H1 (cell line): ENCODE measurements at regions not wholly inside any gene's neighbourhood (a gene's known extent, or its start where the extent isn't known, plus 50 kb on each side); places are given as distances from the start of the nearest gene placed in this dataset.
A peak's percentile ranks its signal among the peaks of the same experiment; 100 is the strongest.

Experiments
- CTCF ChIA-PET: fragments of 300-600 bp; sonication (Branson Sonifier 250); formaldehyde crosslinking; loops from one replicate; lab custom pipeline; 2021; ENCODE audit not compliant: partially characterized antibody; lab: Charles Lee
- POLR2A ChIA-PET: fragments of 300-600 bp; sonication (Branson Sonifier 250); formaldehyde crosslinking; loops from one replicate; lab custom pipeline; 2021; ENCODE audit warnings: inconsistent platforms; ENCODE audit not compliant: partially characterized antibody; lab: Charles Lee
- DNase-seq, 2 experiments: peaks; one replicate each; pipeline versions ENCODE4 v3.0.0 to v3.0.0-alpha.2; 2010 to 2022; ENCODE audit warnings: low spot score in 2 of 2, low read depth in 1 of 2, mixed read lengths in 1 of 2
- FAIRE-seq: peaks from 2 replicates; lab custom pipeline; 2011; peaks lifted over from hg19 to GRCh38; lab: Jason Lieb, UNC
- H2AFZ ChIP-seq: 2 replicates; pipeline ENCODE4 v1.8.1; 2012; ENCODE audit warnings: low read length, inconsistent platforms
- H2AK5ac ChIP-seq: 2 replicates; pipeline ENCODE4 v1.6.1; 2013; ENCODE audit warnings: low read depth, low read length
- H2BK120ac ChIP-seq: replicated peaks from 2 replicates; pipeline ENCODE3; 2013; ENCODE audit warnings: low read depth, low read length, inconsistent platforms
- H2BK12ac ChIP-seq: 2 replicates; pipeline ENCODE4 v1.6.1; 2013; ENCODE audit warnings: low read depth, low read length
- H2BK15ac ChIP-seq: 2 replicates; pipeline ENCODE4 v1.6.1; 2013; ENCODE audit warnings: low read length
- H2BK20ac ChIP-seq: 2 replicates; pipeline ENCODE4 v1.6.1; 2013; ENCODE audit warnings: low read length
- H2BK5ac ChIP-seq: 2 replicates; pipeline ENCODE4 v1.6.1; 2013; ENCODE audit warnings: low read depth, low read length
- H3K14ac ChIP-seq: 2 replicates; pipeline ENCODE4 v1.6.1; 2013; ENCODE audit warnings: inconsistent platforms; ENCODE audit not compliant: insufficient read length
- H3K18ac ChIP-seq: 2 replicates; pipeline ENCODE4 v1.6.1; 2013; ENCODE audit warnings: low read length; ENCODE audit errors: extremely low read depth
- H3K23ac ChIP-seq: 2 replicates; pipeline ENCODE4 v1.6.1; 2013; ENCODE audit warnings: inconsistent platforms; ENCODE audit not compliant: insufficient read length
- H3K23me2 ChIP-seq: 2 replicates; pipeline ENCODE4 v1.6.1; 2013; ENCODE audit warnings: low read depth, low read length
- H3K27ac ChIP-seq: 2 replicates; pipeline ENCODE4 v1.6.1; 2011; ENCODE audit warnings: low read depth, low read length, inconsistent platforms
- H3K27me3 ChIP-seq, 4 experiments: replicated peaks in 1 of 4; 1 replicate in 1 of 4; 2 replicates in 3 of 4; pipeline versions ENCODE4 v1.6.1 to v1.8.1; 2011 to 2013; ENCODE audit warnings: low read length in 3 of 4, mild to moderate bottlenecking in 3 of 4, inconsistent platforms in 2 of 4, mixed read lengths in 2 of 4, moderate library complexity in 1 of 4; ENCODE audit not compliant: control insufficient read depth in 3 of 4, insufficient read depth in 3 of 4; ENCODE audit errors: extremely low read depth in 1 of 4
- H3K36me3 ChIP-seq, 4 experiments: 2 replicates each; pipeline versions ENCODE4 v1.6.1 to v1.8.1; 2011 to 2013; ENCODE audit warnings: mild to moderate bottlenecking in 4 of 4, low read length in 3 of 4, moderate library complexity in 2 of 4, control low read depth in 1 of 4, inconsistent platforms in 1 of 4; ENCODE audit not compliant: insufficient read depth in 4 of 4, control insufficient read depth in 2 of 4
- H3K4ac ChIP-seq: replicated peaks from 2 replicates; pipeline ENCODE3; 2013; ENCODE audit warnings: low read length, low read depth, mixed read lengths, inconsistent platforms; ENCODE audit not compliant: insufficient read length
- H3K4me1 ChIP-seq, 4 experiments: replicated peaks in 1 of 4; 1 replicate in 1 of 4; 2 replicates in 3 of 4; pipeline versions ENCODE4 v1.6.1 to v1.8.1; 2011 to 2013; ENCODE audit warnings: low read length in 3 of 4, inconsistent platforms in 2 of 4, mixed read lengths in 1 of 4; ENCODE audit not compliant: insufficient read depth in 4 of 4, control insufficient read depth in 3 of 4
- H3K4me2 ChIP-seq, 2 experiments: 2 replicates each; pipeline versions ENCODE4 v1.6.1 to v1.8.1; 2011 to 2013; ENCODE audit warnings: low read depth in 2 of 2, low read length in 2 of 2, control low read depth in 1 of 2, inconsistent platforms in 1 of 2, mild to moderate bottlenecking in 1 of 2; ENCODE audit not compliant: insufficient read depth in 1 of 2
- H3K4me3 ChIP-seq, 4 experiments: fragments of 200-600, 300-600 bp in 1 of 4; sonication (generic), shearing (Covaris generic), sonication (Bioruptor Twin) in 1 of 4; 2 replicates each; pipeline versions ENCODE4 v1.5.1 to v1.8.1; 2011 to 2016; ENCODE audit warnings: low read length in 4 of 4, low read depth in 3 of 4, control low read depth in 2 of 4, inconsistent platforms in 2 of 4, mild to moderate bottlenecking in 2 of 4, mixed read lengths in 1 of 4, moderate library complexity in 1 of 4; ENCODE audit not compliant: insufficient read depth in 2 of 4; ENCODE audit errors: extremely low read depth in 1 of 4
- H3K56ac ChIP-seq: replicated peaks from 2 replicates; pipeline ENCODE3; 2013; ENCODE audit warnings: low read depth, mild to moderate bottlenecking, mixed read lengths, low read length, inconsistent platforms; ENCODE audit not compliant: insufficient read length
- H3K79me1 ChIP-seq: 2 replicates; pipeline ENCODE4 v1.6.1; 2013; ENCODE audit warnings: low read depth, low read length, control low read depth
- H3K79me2 ChIP-seq, 2 experiments: 2 replicates each; pipeline versions ENCODE4 v1.6.1 to v1.8.1; 2012 to 2013; ENCODE audit warnings: low read length in 2 of 2, mild to moderate bottlenecking in 2 of 2, inconsistent platforms in 1 of 2; ENCODE audit not compliant: insufficient read depth in 2 of 2, control insufficient read depth in 1 of 2
- H3K9ac ChIP-seq, 4 experiments: replicated peaks in 1 of 4; 1 replicate in 1 of 4; 2 replicates in 3 of 4; pipeline versions ENCODE4 v1.6.1 to v1.8.1; 2011 to 2013; ENCODE audit warnings: low read depth in 3 of 4, low read length in 3 of 4, control low read depth in 2 of 4, mild to moderate bottlenecking in 2 of 4, moderate library complexity in 2 of 4, inconsistent platforms in 1 of 4; ENCODE audit errors: extremely low read depth in 1 of 4
- H3K9me3 ChIP-seq, 2 experiments: 2 replicates each; pipeline versions ENCODE4 v1.6.1 to v1.8.1; 2012 to 2013; ENCODE audit warnings: mild to moderate bottlenecking in 2 of 2, moderate library complexity in 2 of 2, control low read depth in 1 of 2, inconsistent platforms in 1 of 2, low read depth in 1 of 2, low read length in 1 of 2, mixed read lengths in 1 of 2; ENCODE audit not compliant: insufficient read depth in 2 of 2
- H4K20me1 ChIP-seq, 2 experiments: replicated peaks in 1 of 2; 2 replicates each; pipeline versions ENCODE3 to v1.8.1; 2011 to 2013; ENCODE audit warnings: inconsistent platforms in 2 of 2, low read length in 2 of 2, mild to moderate bottlenecking in 1 of 2; ENCODE audit not compliant: insufficient read depth in 2 of 2, control insufficient read depth in 1 of 2
- H4K5ac ChIP-seq: 2 replicates; pipeline ENCODE4 v1.6.1; 2013; ENCODE audit warnings: low read length, low read depth, mixed read lengths, inconsistent platforms; ENCODE audit not compliant: insufficient read length
- H4K8ac ChIP-seq: 2 replicates; pipeline ENCODE4 v1.8.0; 2013; ENCODE audit warnings: mild to moderate bottlenecking, moderate library complexity, low read length, inconsistent platforms; ENCODE audit not compliant: insufficient read depth; ENCODE audit errors: extremely low read depth
- H4K91ac ChIP-seq: replicated peaks from 2 replicates; pipeline ENCODE3; 2013; ENCODE audit warnings: low read length, mixed read lengths, inconsistent platforms; ENCODE audit not compliant: insufficient read length
- JUN ChIP-seq: IDR thresholded peaks from 2 replicates; pipeline ENCODE4 v1.6.1; 2011; ENCODE audit warnings: low read depth, mild to moderate bottlenecking, improper control_type of control experiment, low read length
- RAD21 ChIP-seq, 2 experiments: IDR thresholded peaks in 1 of 2; conservative IDR thresholded peaks in 1 of 2; 2 replicates each; pipeline ENCODE4 v1.6.1; 2011; ENCODE audit warnings: low read depth in 2 of 2, low read length in 2 of 2, improper control_type of control experiment in 1 of 2, inconsistent platforms in 1 of 2, mild to moderate bottlenecking in 1 of 2, moderate library complexity in 1 of 2
- RNF2 ChIP-seq: fragments of 200-900, 300-1000 bp; sonication (generic); IDR thresholded peaks from 2 replicates; pipeline ENCODE4 v1.7.1; 2016; ENCODE audit warnings: borderline replicate concordance, low read depth, mild to moderate bottlenecking, antibody characterized with exemption, low read length; ENCODE audit not compliant: poor library complexity, severe bottlenecking; ENCODE audit errors: missing control alignments
- SIN3A ChIP-seq, 2 experiments: IDR thresholded peaks in 1 of 2; conservative IDR thresholded peaks in 1 of 2; 2 replicates each; pipeline ENCODE4 v1.6.1; 2011 to 2012; ENCODE audit warnings: low read length in 2 of 2, improper control_type of control experiment in 1 of 2, low read depth in 1 of 2, mild to moderate bottlenecking in 1 of 2
- SUZ12 ChIP-seq: fragments of 200-600 bp; sonication (generic); IDR thresholded peaks from 2 replicates; pipeline ENCODE4 v1.6.1; 2012; ENCODE audit warnings: mild to moderate bottlenecking, inconsistent platforms, low read length, moderate library complexity, mixed read lengths
- WGBS, 2 experiments: shearing (Covaris generic) in 1 of 2; methylation state at CpG; one replicate each; pipeline versions ENCODE4 v1.1.6 to v1.1.7; 2013 to 2015; ENCODE audit warnings: low lambda C conversion rate in 2 of 2, mixed read lengths in 2 of 2, inconsistent platforms in 1 of 2, low coverage in 1 of 2, missing lambda C conversion rate in 1 of 2; ENCODE audit not compliant: insufficient replicate concordance in 2 of 2, insufficient coverage in 1 of 2, insufficient read length in 1 of 2; ENCODE audit errors: extremely low coverage in 1 of 2, missing lambda C conversion rate in 1 of 2; 5-methylcytosine and 5-hydroxymethylcytosine counted together
- TF ChIP-seq, protein P1 (sequence below), 3 experiments: IDR thresholded peaks; 1 replicate in 2 of 3; 2 replicates in 1 of 3; pipeline versions ENCODE4 v1.5.1 to v1.6.1; 2011; ENCODE audit warnings: low read length in 3 of 3, mild to moderate bottlenecking in 3 of 3, inconsistent platforms in 2 of 3, low read depth in 1 of 3, moderate library complexity in 1 of 3; ENCODE audit not compliant: insufficient read depth in 1 of 3; ENCODE audit errors: control extremely low read depth in 1 of 3

DNA sequence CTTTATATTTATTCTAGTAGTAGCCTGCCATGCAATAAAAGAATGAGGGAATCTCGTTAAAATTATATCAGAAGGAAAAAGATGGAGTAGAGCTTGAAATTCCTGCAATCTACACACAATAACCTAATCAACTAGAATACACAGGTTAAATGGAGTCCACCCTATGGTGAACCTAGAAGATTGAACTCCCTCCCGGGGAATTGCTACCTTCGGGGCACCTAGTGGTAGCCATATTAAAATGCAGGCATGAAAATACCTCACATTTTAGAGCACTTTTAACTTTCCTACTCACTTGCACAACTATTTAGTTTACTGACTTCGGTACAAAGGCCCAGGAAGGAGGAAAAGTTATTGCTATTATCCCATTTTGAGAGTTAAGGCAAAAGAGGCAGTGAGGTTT, 174.5 kb downstream of the SS18 start:
- no peak overlapping the region for H2AFZ ChIP-seq

More for the DNA sequence above, 174.5 kb downstream of the SS18 start:
- Histone ChIP-seq H3K4ac (no peak overlapping the region), H3K27me3 (no peaks in the 10 kb centered on the region), H3K9ac (no peak overlapping the region), H4K20me1 (no peaks in the 10 kb centered on the region), H3K4me2 (no peak overlapping the region), H4K8ac (no peak overlapping the region), H2AK5ac (no peak overlapping the region), H3K36me3 (no peaks in the 10 kb centered on the region), H3K18ac (no peak overlapping the region), H2BK20ac (no peak overlapping the region), H3K23ac (no peak overlapping the region), H4K91ac (no peak overlapping the region), H3K23me2 (peaks cover 2% of the 10 kb centered on the region; the same call in 1 of the 2 replicates), H3K27ac (no peak overlapping the region), H3K4me1 (no peaks in the 10 kb centered on the region), H2BK15ac (no peak overlapping the region), H2BK5ac (no peak overlapping the region), H3K56ac (no peak overlapping the region), H3K9me3 (peaks cover 0 to 3% of the 10 kb centered on the region in 2 experiments; a peak in 1 of 4 replicates), H4K5ac (no peak overlapping the region), H3K79me2 (no peaks in the 10 kb centered on the region), H3K79me1 (no peaks in the 10 kb centered on the region), H3K4me3 (no peak overlapping the region), H3K14ac (no peak overlapping the region), H2BK12ac (no peak overlapping the region), H2BK120ac (no peak overlapping the region)
- ChIA-PET POLR2A (no interaction called here), CTCF (interaction anchor here (0.6 to 1.6 kb wide), 5 partner anchors 11 to 383 kb away, joined by 3 to 5 read pairs (median 3); no protein-coding TSS in a partner anchor)
- WGBS, 2 experiments, result 95% methylated on average over 4 of the region's 4 CpGs; no CpG with 5 or more reads in 1 of the 2 experiments
- DNase-seq (no peak), FAIRE-seq (no peak)
- TF ChIP-seq, protein P1, sequence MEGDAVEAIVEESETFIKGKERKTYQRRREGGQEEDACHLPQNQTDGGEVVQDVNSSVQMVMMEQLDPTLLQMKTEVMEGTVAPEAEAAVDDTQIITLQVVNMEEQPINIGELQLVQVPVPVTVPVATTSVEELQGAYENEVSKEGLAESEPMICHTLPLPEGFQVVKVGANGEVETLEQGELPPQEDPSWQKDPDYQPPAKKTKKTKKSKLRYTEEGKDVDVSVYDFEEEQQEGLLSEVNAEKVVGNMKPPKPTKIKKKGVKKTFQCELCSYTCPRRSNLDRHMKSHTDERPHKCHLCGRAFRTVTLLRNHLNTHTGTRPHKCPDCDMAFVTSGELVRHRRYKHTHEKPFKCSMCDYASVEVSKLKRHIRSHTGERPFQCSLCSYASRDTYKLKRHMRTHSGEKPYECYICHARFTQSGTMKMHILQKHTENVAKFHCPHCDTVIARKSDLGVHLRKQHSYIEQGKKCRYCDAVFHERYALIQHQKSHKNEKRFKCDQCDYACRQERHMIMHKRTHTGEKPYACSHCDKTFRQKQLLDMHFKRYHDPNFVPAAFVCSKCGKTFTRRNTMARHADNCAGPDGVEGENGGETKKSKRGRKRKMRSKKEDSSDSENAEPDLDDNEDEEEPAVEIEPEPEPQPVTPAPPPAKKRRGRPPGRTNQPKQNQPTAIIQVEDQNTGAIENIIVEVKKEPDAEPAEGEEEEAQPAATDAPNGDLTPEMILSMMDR (IDR thresholded peaks at IDR 0.05; ENCODE audit: control extremely low read depth in 1 of 3, insufficient read depth in 1 of 3, low read depth in 1 of 3, low read length in 3 of 3), result peak in 1 of 3 experiments; percentile 37; a peak in 1 of 4 replicates
- TF ChIP-seq SUZ12 (no peak), RNF2 (no peak), RAD21 (IDR thresholded peaks at IDR 0.05 in 1 of 2, conservative IDR thresholded peaks at IDR 0.05 in 1 of 2; ENCODE audit: low read depth in 2 of 2, low read length in 2 of 2) (peak; percentile 21 to 23; a peak in 3 of 4 replicates), SIN3A (conservative IDR thresholded peaks at IDR 0.05 in 1 of 2, IDR thresholded peaks at IDR 0.05 in 1 of 2; ENCODE audit: low read depth in 1 of 2, low read length in 2 of 2) (no peak), JUN (no peak)
